GM18517 (cell line): ENCODE measurements at regions not wholly inside any gene's neighbourhood (a gene's known extent, or its start where the extent isn't known, plus 50 kb on each side); places are given as distances from the start of the nearest gene placed in this dataset.

ENCODE experiments used
- ATAC-seq: cut with Tn5 transposase; IDR thresholded peaks from one replicate; pipeline ENCODE4 v1.9.1; 2021; ENCODE audit warnings: mild to moderate bottlenecking, moderate library complexity; ENCODE audit not compliant: unreplicated experiment

- ATAC-seq: no peak
Measured at GRCh38 chr10:112091703-112092102, 91.9 kb downstream of the GPAM start.

GRCh38 chr10:112092519-112092918 is 91.0 kb downstream of the GPAM start:
- no peak for ATAC-seq

- no peak for ATAC-seq
Measured at GRCh38 chr10:112094984-112095383, 88.6 kb downstream of the GPAM start.

- no peak for ATAC-seq
Measured at GRCh38 chr10:112095731-112096130, 87.8 kb downstream of the GPAM start.

- no peak for ATAC-seq
Measured at GRCh38 chr10:112098682-112099081, 84.9 kb downstream of the GPAM start.
